Esophagus squamous epithelium (tissue), 5 donors: ENCODE measurements at regions not wholly inside any gene's neighbourhood (a gene's known extent, or its start where the extent isn't known, plus 50 kb on each side); places are given as distances from the start of the nearest gene placed in this dataset.

Experiments
- DNase-seq: peaks from one replicate; lab custom pipeline; 2025; lab: John Stamatoyannopoulos, UW
- H3K27ac ChIP-seq, 4 donors: fragments of 200-600 bp; sonication (generic); one replicate each; pipeline ENCODE4 v1.5.1; 2016 to 2019; ENCODE audit warnings: mild to moderate bottlenecking in 1 of 4
- H3K27me3 ChIP-seq, 4 donors: fragments of 200-600 bp; sonication (generic); 1 replicate in 3 of 4; 2 replicates in 1 of 4; pipeline versions ENCODE4 v1.5.1 to v1.6.0; 2017 to 2021; ENCODE audit warnings: antibody characterized with exemption in 1 of 4
- H3K36me3 ChIP-seq, 3 donors: fragments of 200-600 bp; sonication (generic); one replicate each; pipeline ENCODE4 v1.5.1; 2016 to 2019
- H3K4me1 ChIP-seq, 3 donors: fragments of 200-600 bp; sonication (generic); one replicate each; pipeline ENCODE4 v1.5.1; 2017 to 2019
- H3K4me3 ChIP-seq, 4 donors: fragments of 200-600 bp; sonication (generic); 1 replicate in 3 of 4; 2 replicates in 1 of 4; pipeline ENCODE4 v1.5.1; 2016 to 2019; ENCODE audit warnings: mild to moderate bottlenecking in 2 of 4, moderate library complexity in 1 of 4
- H3K9me3 ChIP-seq, 3 donors: fragments of 200-600 bp; sonication (generic); one replicate each; pipeline ENCODE4 v1.5.1; 2016 to 2019
- POLR2A ChIP-seq, 4 donors: fragments of 450-650 bp; IDR thresholded peaks; one replicate each; pipeline ENCODE4 v1.6.1; 2017; ENCODE audit warnings: antibody characterized with exemption in 4 of 4, mild to moderate bottlenecking in 4 of 4, moderate library complexity in 3 of 4
- WGBS, 2 donors: methylation state at CpG; one replicate each; pipeline ENCODE4 v1.1.5; 2018; 5-methylcytosine and 5-hydroxymethylcytosine counted together
- intact Hi-C: fragments of 100-400 bp; cut with DNase I; formaldehyde crosslinking; loops from one replicate; pipeline ENCODE4 v1.15.0; 2022
- TF ChIP-seq, protein P1 (sequence below), 6 experiments: fragments of 450-650 bp in 4 of 6; fragments of 200-600 bp in 2 of 6; sonication (generic) in 2 of 6; IDR thresholded peaks; one replicate each; pipeline ENCODE4 v1.5.1; 2016 to 2019; ENCODE audit warnings: antibody characterized with exemption in 6 of 6, mild to moderate bottlenecking in 4 of 6, moderate library complexity in 4 of 6
- donor health status: DM: yes; HTN: yes; CAD: no.

- 31 to 32% methylated on average over 4 of the region's 4 CpGs for WGBS, 2 donors
- no peaks in the 10 kb centered on the region for H3K36me3 ChIP-seq
- DNase-seq, result no peak
- H3K9me3 ChIP-seq, result no peaks in the 10 kb centered on the region
- TF ChIP-seq, protein P1, sequence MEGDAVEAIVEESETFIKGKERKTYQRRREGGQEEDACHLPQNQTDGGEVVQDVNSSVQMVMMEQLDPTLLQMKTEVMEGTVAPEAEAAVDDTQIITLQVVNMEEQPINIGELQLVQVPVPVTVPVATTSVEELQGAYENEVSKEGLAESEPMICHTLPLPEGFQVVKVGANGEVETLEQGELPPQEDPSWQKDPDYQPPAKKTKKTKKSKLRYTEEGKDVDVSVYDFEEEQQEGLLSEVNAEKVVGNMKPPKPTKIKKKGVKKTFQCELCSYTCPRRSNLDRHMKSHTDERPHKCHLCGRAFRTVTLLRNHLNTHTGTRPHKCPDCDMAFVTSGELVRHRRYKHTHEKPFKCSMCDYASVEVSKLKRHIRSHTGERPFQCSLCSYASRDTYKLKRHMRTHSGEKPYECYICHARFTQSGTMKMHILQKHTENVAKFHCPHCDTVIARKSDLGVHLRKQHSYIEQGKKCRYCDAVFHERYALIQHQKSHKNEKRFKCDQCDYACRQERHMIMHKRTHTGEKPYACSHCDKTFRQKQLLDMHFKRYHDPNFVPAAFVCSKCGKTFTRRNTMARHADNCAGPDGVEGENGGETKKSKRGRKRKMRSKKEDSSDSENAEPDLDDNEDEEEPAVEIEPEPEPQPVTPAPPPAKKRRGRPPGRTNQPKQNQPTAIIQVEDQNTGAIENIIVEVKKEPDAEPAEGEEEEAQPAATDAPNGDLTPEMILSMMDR (IDR thresholded peaks at IDR 0.05), result no peak
- TF ChIP-seq POLR2A (IDR thresholded peaks at IDR 0.05), result no peak
- peak overlapping the region in 3 of 4 donors; percentile 3 to 58 (median 7) for H3K27ac ChIP-seq
- no peaks in the 10 kb centered on the region for H3K27me3 ChIP-seq
- intact Hi-C loops, result no loop called here
- H3K4me3 ChIP-seq, result no peak overlapping the region
- peaks cover 0 to 24% (median 3%) of the 10 kb centered on the region in 3 donors for H3K4me1 ChIP-seq
These were observed 219.5 kb downstream of the PCDH7 start for GRCh38 chr4:30939684-30940083.

DNA sequence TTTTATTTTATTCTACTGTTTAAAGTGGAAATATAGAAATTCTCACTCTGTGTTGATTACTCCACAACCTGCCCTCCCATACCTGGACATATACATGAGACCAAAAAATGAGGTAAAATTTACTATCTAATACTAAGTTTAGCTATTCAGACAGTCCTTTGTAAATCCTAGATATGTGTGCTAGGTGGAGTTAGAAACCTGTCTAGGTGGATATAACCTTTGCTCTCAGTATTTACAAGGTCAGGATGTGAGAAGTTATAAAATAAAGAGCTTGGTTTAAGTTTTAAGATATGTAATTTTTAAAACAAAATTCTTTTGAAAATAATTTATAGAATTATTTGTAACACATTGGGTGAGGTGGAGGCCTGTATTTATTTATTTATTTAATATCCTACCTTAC lies 221.5 kb downstream of the PCDH7 start:
- H3K27ac ChIP-seq, result no peak overlapping the region
- H3K4me3 ChIP-seq, result no peak overlapping the region
- no peaks in the 10 kb centered on the region for H3K27me3 ChIP-seq
- H3K36me3 ChIP-seq, result no peaks in the 10 kb centered on the region
- intact Hi-C loops, result no loop called here
- peaks cover 0 to 33% (median 8%) of the 10 kb centered on the region in 3 donors for H3K4me1 ChIP-seq
- DNase-seq, result no peak
- H3K9me3 ChIP-seq, result no peaks in the 10 kb centered on the region
- TF ChIP-seq POLR2A (IDR thresholded peaks at IDR 0.05), result no peak
- TF ChIP-seq, protein P1 (IDR thresholded peaks at IDR 0.05), result no peak

DNA sequence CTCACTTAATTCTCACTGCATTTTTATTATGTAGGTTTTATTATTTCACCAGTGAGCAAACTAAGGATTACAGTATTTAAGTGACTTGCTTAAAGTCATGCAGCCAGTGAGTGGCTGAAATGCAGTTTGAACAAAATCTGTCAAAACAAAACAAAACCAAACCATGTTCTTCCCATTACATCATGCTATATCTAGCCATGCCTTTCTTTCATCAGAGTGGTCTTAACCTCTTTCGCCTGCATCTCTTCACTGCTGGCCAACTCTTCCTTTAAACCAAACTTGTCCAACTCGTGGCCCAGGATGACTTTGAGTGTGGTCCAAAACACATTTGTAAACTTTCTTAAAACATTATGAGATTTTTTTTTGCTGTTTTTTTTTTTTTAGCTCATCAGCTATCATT lies 223.2 kb downstream of the PCDH7 start:
- peaks cover 0 to 30% (median 11%) of the 10 kb centered on the region in 3 donors for H3K4me1 ChIP-seq
- H3K4me3 ChIP-seq, result no peak overlapping the region
- WGBS, 2 donors, result 41 to 46% methylated on average over 2 of the region's 2 CpGs
- no peak overlapping the region for H3K27ac ChIP-seq
- H3K9me3 ChIP-seq, result no peaks in the 10 kb centered on the region
- no peaks in the 10 kb centered on the region for H3K27me3 ChIP-seq
- H3K36me3 ChIP-seq, result no peaks in the 10 kb centered on the region
- intact Hi-C loops, result no loop called here
- no peak for DNase-seq
- no peak for TF ChIP-seq POLR2A (IDR thresholded peaks at IDR 0.05)
- TF ChIP-seq, protein P1 (IDR thresholded peaks at IDR 0.05), result no peak

DNA sequence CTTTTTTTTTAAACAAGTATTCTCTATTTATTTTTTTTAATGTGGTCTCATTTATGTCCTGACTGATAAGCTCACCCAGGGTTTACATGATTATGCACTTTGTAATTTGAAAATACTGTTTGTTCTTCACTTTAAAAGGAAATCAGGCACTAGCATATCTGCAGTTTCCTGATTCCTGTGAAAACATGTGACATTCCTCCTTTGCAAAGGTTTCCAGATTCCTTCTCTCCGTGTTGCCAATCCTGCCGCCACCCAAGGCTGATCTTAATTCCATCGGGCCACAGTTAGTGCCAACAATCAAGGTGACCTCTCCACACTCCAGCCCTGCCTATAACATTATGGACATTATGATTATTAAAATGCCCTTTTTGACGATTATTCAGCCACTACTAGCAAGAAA lies 225.4 kb downstream of the PCDH7 start:
- Histone ChIP-seq H3K4me3 (no peak overlapping the region), H3K27ac (no peak overlapping the region), H3K36me3 (no peaks in the 10 kb centered on the region), H3K9me3 (no peaks in the 10 kb centered on the region), H3K27me3 (no peaks in the 10 kb centered on the region), H3K4me1 (peaks cover 0 to 33% (median 8%) of the 10 kb centered on the region in 3 donors)
- no peak for DNase-seq
- WGBS, 2 donors, result 26 to 39% methylated on average over 4 of the region's 4 CpGs
- intact Hi-C loops, result no loop called here
- TF ChIP-seq, protein P1 (IDR thresholded peaks at IDR 0.05), result no peak
- TF ChIP-seq POLR2A (IDR thresholded peaks at IDR 0.05), result no peak

- Histone ChIP-seq H3K9me3 (no peaks in the 10 kb centered on the region), H3K4me3 (no peak overlapping the region), H3K27ac (no peak overlapping the region), H3K27me3 (no peaks in the 10 kb centered on the region), H3K36me3 (no peaks in the 10 kb centered on the region), H3K4me1 (peaks cover 0 to 40% (median 9%) of the 10 kb centered on the region in 3 donors)
- intact Hi-C loops, result no loop called here
- DNase-seq, result no peak
- WGBS, 2 donors, result 68 to 86% methylated on average over 2 of the region's 2 CpGs
- no peak for TF ChIP-seq POLR2A (IDR thresholded peaks at IDR 0.05)
- TF ChIP-seq, protein P1 (IDR thresholded peaks at IDR 0.05), result no peak
These were observed 226.1 kb downstream of the PCDH7 start for GRCh38 chr4:30946288-30946687.
